Fibroblast of lung (primary cell): ENCODE measurements at regions not wholly inside any gene's neighbourhood (a gene's known extent, or its start where the extent isn't known, plus 50 kb on each side); places are given as distances from the start of the nearest gene placed in this dataset.

ENCODE experiments used
- CTCF ChIP-seq, 2 donors: IDR thresholded peaks in 1 of 2; conservative IDR thresholded peaks in 1 of 2; 1 replicate in 1 of 2; 2 replicates in 1 of 2; pipeline ENCODE4 v1.5.1; 2011 to 2012; ENCODE audit warnings: low read length in 2 of 2, control low read depth in 1 of 2, inconsistent platforms in 1 of 2, low read depth in 1 of 2, mild to moderate bottlenecking in 1 of 2
- EZH2 ChIP-seq: IDR thresholded peaks from 2 replicates; pipeline ENCODE4 v1.5.1; 2012; ENCODE audit warnings: low read length, control low read depth, mild to moderate bottlenecking; ENCODE audit errors: missing control alignments

GRCh38 chr1:83756984-83757717 is 241.8 kb downstream of the TTLL7 start:
- TF ChIP-seq CTCF (conservative IDR thresholded peaks at IDR 0.05 in 1 of 2, IDR thresholded peaks at IDR 0.05 in 1 of 2; ENCODE audit: low read depth in 1 of 2, low read length in 2 of 2) (no peak), EZH2 (no peak)
